ENCODE measurements at regions not wholly inside any gene's neighbourhood (a gene's known extent, or its start where the extent isn't known, plus 50 kb on each side); places are given as distances from the start of the nearest gene placed in this dataset.

GRCh38 chr5:158175934-158176481, 317.1 kb upstream of the CLINT1 start:
- DNase-seq, result peak; percentile 69

GRCh38 chr5:158174918-158175851, 316.2 kb upstream of the CLINT1 start:
- peak; percentile 84 for DNase-seq

- no peak for DNase-seq
These were observed 315.1 kb upstream of the CLINT1 start for GRCh38 chr5:158174026-158174425.

GRCh38 chr5:158172005-158172404, 313.1 kb upstream of the CLINT1 start:
- no peak for DNase-seq

GRCh38 chr5:158170534-158170933, 311.6 kb upstream of the CLINT1 start:
- DNase-seq, result no peak

GRCh38 chr5:158170060-158170459, 311.1 kb upstream of the CLINT1 start:
- no peak for DNase-seq

GRCh38 chr5:158166424-158166823, 307.5 kb upstream of the CLINT1 start:
- peak; percentile 62 for DNase-seq

GRCh38 chr5:158165647-158166046, 306.7 kb upstream of the CLINT1 start:
- DNase-seq, result no peak

- DNase-seq, result no peak
These were observed 305.5 kb upstream of the CLINT1 start for GRCh38 chr5:158164296-158165047.

- DNase-seq, result no peak
These were observed 304.7 kb upstream of the CLINT1 start for GRCh38 chr5:158163451-158164295.

- no peak for DNase-seq
These were observed 303.6 kb upstream of the CLINT1 start for GRCh38 chr5:158162479-158163034.

- no peak for DNase-seq
These were observed 303.1 kb upstream of the CLINT1 start for GRCh38 chr5:158162026-158162425.

- no peak for DNase-seq
These were observed 300.7 kb upstream of the CLINT1 start for GRCh38 chr5:158159621-158160020.

GRCh38 chr5:158155811-158156505, 297.0 kb upstream of the CLINT1 start:
- no peak for DNase-seq

GRCh38 chr5:158155067-158155466, 296.1 kb upstream of the CLINT1 start:
- DNase-seq, result no peak

GRCh38 chr5:158154226-158155005, 295.5 kb upstream of the CLINT1 start:
- no peak for DNase-seq

GRCh38 chr5:158153508-158153907, 294.6 kb upstream of the CLINT1 start:
- no peak for DNase-seq

- no peak for DNase-seq
These were observed 293.2 kb upstream of the CLINT1 start for GRCh38 chr5:158152136-158152535.

GRCh38 chr5:158147227-158147626, 288.3 kb upstream of the CLINT1 start:
- DNase-seq, result no peak

- no peak for DNase-seq
These were observed 286.9 kb upstream of the CLINT1 start for GRCh38 chr5:158145827-158146226.

- DNase-seq, result no peak
These were observed 284.1 kb upstream of the CLINT1 start for GRCh38 chr5:158143081-158143480.
